H9 (cell line): ENCODE measurements at regions not wholly inside any gene's neighbourhood (a gene's known extent, or its start where the extent isn't known, plus 50 kb on each side); places are given as distances from the start of the nearest gene placed in this dataset.

Experiments used
- DNase-seq: peaks from one replicate; pipeline ENCODE4 v3.0.0-alpha.2; 2017
- H2AFZ ChIP-seq: one replicate; pipeline ENCODE4 v1.6.1; 2013; ENCODE audit warnings: mild to moderate bottlenecking, low read length, control low read depth, moderate library complexity
- H2AK5ac ChIP-seq: 2 replicates; pipeline ENCODE4 v1.6.1; 2013; ENCODE audit warnings: low read length, control low read depth, mixed read lengths; ENCODE audit not compliant: insufficient read length
- H2BK120ac ChIP-seq: one replicate; pipeline ENCODE4 v1.6.1; 2013; ENCODE audit warnings: low read depth, mild to moderate bottlenecking, low read length, control low read depth, inconsistent platforms; ENCODE audit not compliant: poor library complexity, severe bottlenecking
- H2BK12ac ChIP-seq: 2 replicates; pipeline ENCODE4 v1.6.1; 2013; ENCODE audit warnings: low read length, control low read depth, mixed read lengths, low read depth; ENCODE audit not compliant: insufficient read length
- H2BK15ac ChIP-seq: 2 replicates; pipeline ENCODE4 v1.6.1; 2013; ENCODE audit warnings: low read depth, low read length, control low read depth
- H2BK20ac ChIP-seq: one replicate; pipeline ENCODE4 v1.6.1; 2013; ENCODE audit warnings: low read depth, mild to moderate bottlenecking, low read length, control low read depth, inconsistent platforms; ENCODE audit not compliant: poor library complexity, severe bottlenecking
- H2BK5ac ChIP-seq: 2 replicates; pipeline ENCODE4 v1.6.1; 2013; ENCODE audit warnings: low read length, control low read depth, mixed read lengths; ENCODE audit not compliant: insufficient read length
- H3K14ac ChIP-seq: 2 replicates; pipeline ENCODE4 v1.6.1; 2013; ENCODE audit warnings: low read length, control low read depth; ENCODE audit not compliant: insufficient read depth
- H3K18ac ChIP-seq: 2 replicates; pipeline ENCODE4 v1.6.1; 2013; ENCODE audit warnings: low read depth, mild to moderate bottlenecking, mixed read lengths, low read length, control low read depth; ENCODE audit not compliant: insufficient read length
- H3K23ac ChIP-seq: 2 replicates; pipeline ENCODE4 v1.6.1; 2013; ENCODE audit warnings: low read length, control low read depth, mixed read lengths, low read depth; ENCODE audit not compliant: insufficient read length
- H3K23me2 ChIP-seq: 2 replicates; pipeline ENCODE4 v1.6.1; 2013; ENCODE audit warnings: low read depth, mild to moderate bottlenecking, mixed read lengths, low read length, control low read depth; ENCODE audit not compliant: insufficient read length, poor library complexity, severe bottlenecking
- H3K27ac ChIP-seq: 2 replicates; pipeline ENCODE4 v1.5.1; 2013; ENCODE audit warnings: low read length, control low read depth, mixed read lengths, low read depth; ENCODE audit not compliant: insufficient read length
- H3K27me3 ChIP-seq: 2 replicates; pipeline ENCODE4 v1.6.1; 2013; ENCODE audit warnings: low read length, control low read depth, inconsistent platforms; ENCODE audit not compliant: insufficient read depth
- H3K4ac ChIP-seq: 2 replicates; pipeline ENCODE4 v1.6.1; 2013; ENCODE audit warnings: low read depth, mild to moderate bottlenecking, control low read depth, inconsistent platforms, low read length, moderate library complexity
- H3K4me1 ChIP-seq: 2 replicates; pipeline ENCODE4 v1.6.1; 2013; ENCODE audit warnings: low read length, control low read depth, inconsistent platforms; ENCODE audit not compliant: insufficient read depth
- H3K4me2 ChIP-seq: 2 replicates; pipeline ENCODE4 v1.6.1; 2013; ENCODE audit warnings: low read length, control low read depth, mixed read lengths; ENCODE audit not compliant: insufficient read length, insufficient read depth
- H3K56ac ChIP-seq: 2 replicates; pipeline ENCODE4 v1.6.1; 2013; ENCODE audit warnings: low read depth, mild to moderate bottlenecking, mixed read lengths, low read length, control low read depth; ENCODE audit not compliant: insufficient read length
- H3K79me1 ChIP-seq: 2 replicates; pipeline ENCODE4 v1.6.1; 2013; ENCODE audit warnings: low read depth, mild to moderate bottlenecking, moderate library complexity, low read length, control low read depth, inconsistent platforms; ENCODE audit not compliant: insufficient read depth, poor library complexity, severe bottlenecking
- H3K79me2 ChIP-seq: 2 replicates; pipeline ENCODE4 v1.6.1; 2013; ENCODE audit warnings: low read length, control low read depth, inconsistent platforms; ENCODE audit not compliant: insufficient read depth
- H3K9ac ChIP-seq: 2 replicates; pipeline ENCODE4 v1.6.1; 2013; ENCODE audit warnings: low read length, control low read depth, mixed read lengths; ENCODE audit not compliant: insufficient read length; ENCODE audit errors: extremely low read depth
- H3K9me3 ChIP-seq: one replicate; pipeline ENCODE4 v1.6.1; 2013; ENCODE audit warnings: low read depth, low read length, inconsistent platforms; ENCODE audit not compliant: control insufficient read depth
- H3T11ph ChIP-seq: one replicate; pipeline ENCODE4 v1.6.1; 2013; ENCODE audit warnings: mild to moderate bottlenecking, low read length, control low read depth, inconsistent platforms
- H4K20me1 ChIP-seq: one replicate; pipeline ENCODE4 v1.6.1; 2013; ENCODE audit not compliant: control insufficient read depth, insufficient read length, insufficient read depth
- H4K5ac ChIP-seq: 2 replicates; pipeline ENCODE4 v1.6.1; 2013; ENCODE audit warnings: low read depth, mild to moderate bottlenecking, mixed read lengths, low read length, control low read depth; ENCODE audit not compliant: insufficient read length
- H4K8ac ChIP-seq: replicated peaks from 2 replicates; pipeline ENCODE4 v1.6.1; 2013; ENCODE audit warnings: low read length, control low read depth, mixed read lengths, low read depth; ENCODE audit not compliant: insufficient read length
- H4K91ac ChIP-seq: 2 replicates; pipeline ENCODE4 v1.6.1; 2013; ENCODE audit warnings: low read depth, mild to moderate bottlenecking, moderate library complexity, mixed read lengths, low read length, control low read depth; ENCODE audit not compliant: insufficient read length
- H3K27ac Mint-ChIP-seq, 3 experiments: 2 replicates in 2 of 3; 3 replicates in 1 of 3; pipeline ENCODE4 v1.8.0; 2020 to 2021; ENCODE audit warnings: mixed read lengths in 3 of 3, mild to moderate bottlenecking in 1 of 3, moderate library complexity in 1 of 3
- H3K27me3 Mint-ChIP-seq: 2 replicates; pipeline ENCODE4 v1.8.0; 2021; ENCODE audit warnings: low read depth, mild to moderate bottlenecking, moderate library complexity, mixed read lengths
- H3K36me3 Mint-ChIP-seq, 3 experiments: 2 replicates in 2 of 3; 3 replicates in 1 of 3; pipeline ENCODE4 v1.8.0; 2020 to 2021; ENCODE audit warnings: low read depth in 3 of 3, mixed read lengths in 3 of 3; ENCODE audit not compliant: insufficient read depth in 1 of 3
- H3K4me1 Mint-ChIP-seq, 2 experiments: 2 replicates each; pipeline ENCODE4 v1.8.0; 2020; ENCODE audit warnings: mixed read lengths in 2 of 2
- H3K4me3 Mint-ChIP-seq, 2 experiments: 2 replicates in 1 of 2; 3 replicates in 1 of 2; pipeline ENCODE4 v1.8.0; 2020 to 2021; ENCODE audit warnings: mild to moderate bottlenecking in 2 of 2, mixed read lengths in 2 of 2, moderate library complexity in 1 of 2
- H3K9me3 Mint-ChIP-seq, 2 experiments: 2 replicates in 1 of 2; 3 replicates in 1 of 2; pipeline ENCODE4 v1.8.0; 2020; ENCODE audit warnings: mild to moderate bottlenecking in 2 of 2, mixed read lengths in 2 of 2, moderate library complexity in 1 of 2
- WGBS: extraction: QIAGEN DNeasy Blood & Tissue Kit; methylation state at CpG from one replicate; pipeline ENCODE4 v1.1.7; 2013; ENCODE audit warnings: missing lambda C conversion rate, low lambda C conversion rate, mixed read lengths; ENCODE audit not compliant: insufficient read length; ENCODE audit errors: extremely low coverage; 5-methylcytosine and 5-hydroxymethylcytosine counted together
- TF ChIP-seq, protein P1 (sequence below): fragments of 200-600 bp; sonication (generic); conservative IDR thresholded peaks from 3 replicates; pipeline ENCODE4 v1.8.0; 2021; ENCODE audit warnings: antibody characterized with exemption, mild to moderate bottlenecking

- Histone ChIP-seq H2AFZ (no peak overlapping the region), H3K4me2 (no peak overlapping the region), H3K4me1 (no peaks in the 10 kb centered on the region), H3K9ac (no peak overlapping the region), H3K23ac (no peak overlapping the region), H3K27ac (no peak overlapping the region), H2AK5ac (no peak overlapping the region), H4K5ac (no peak overlapping the region), H3K9me3 (no peaks in the 10 kb centered on the region), H3K23me2 (no peaks in the 10 kb centered on the region), H2BK120ac (no peak overlapping the region), H3K27me3 (no peaks in the 10 kb centered on the region), H3T11ph (no peak overlapping the region), H2BK5ac (no peak overlapping the region), H2BK12ac (no peak overlapping the region), H3K4ac (no peak overlapping the region), H2BK20ac (no peak overlapping the region), H4K91ac (no peak overlapping the region), H3K79me2 (no peaks in the 10 kb centered on the region), H3K14ac (no peak overlapping the region), H3K18ac (no peak overlapping the region), H4K8ac (no peak overlapping the region), H4K20me1 (no peaks in the 10 kb centered on the region), H2BK15ac (no peak overlapping the region), H3K56ac (no peak overlapping the region), H3K79me1 (no peaks in the 10 kb centered on the region)
- Mint-ChIP-seq H3K4me3 (no peak overlapping the region), H3K9me3 (no peaks in the 10 kb centered on the region), H3K27me3 (peaks cover 28% of the 10 kb centered on the region), H3K36me3 (no peaks in the 10 kb centered on the region), H3K4me1 (peaks cover 0 to 2% of the 10 kb centered on the region in 2 experiments; a peak in 1 of 4 replicates), H3K27ac (no peak overlapping the region)
- no peak for DNase-seq
- TF ChIP-seq, protein P1, sequence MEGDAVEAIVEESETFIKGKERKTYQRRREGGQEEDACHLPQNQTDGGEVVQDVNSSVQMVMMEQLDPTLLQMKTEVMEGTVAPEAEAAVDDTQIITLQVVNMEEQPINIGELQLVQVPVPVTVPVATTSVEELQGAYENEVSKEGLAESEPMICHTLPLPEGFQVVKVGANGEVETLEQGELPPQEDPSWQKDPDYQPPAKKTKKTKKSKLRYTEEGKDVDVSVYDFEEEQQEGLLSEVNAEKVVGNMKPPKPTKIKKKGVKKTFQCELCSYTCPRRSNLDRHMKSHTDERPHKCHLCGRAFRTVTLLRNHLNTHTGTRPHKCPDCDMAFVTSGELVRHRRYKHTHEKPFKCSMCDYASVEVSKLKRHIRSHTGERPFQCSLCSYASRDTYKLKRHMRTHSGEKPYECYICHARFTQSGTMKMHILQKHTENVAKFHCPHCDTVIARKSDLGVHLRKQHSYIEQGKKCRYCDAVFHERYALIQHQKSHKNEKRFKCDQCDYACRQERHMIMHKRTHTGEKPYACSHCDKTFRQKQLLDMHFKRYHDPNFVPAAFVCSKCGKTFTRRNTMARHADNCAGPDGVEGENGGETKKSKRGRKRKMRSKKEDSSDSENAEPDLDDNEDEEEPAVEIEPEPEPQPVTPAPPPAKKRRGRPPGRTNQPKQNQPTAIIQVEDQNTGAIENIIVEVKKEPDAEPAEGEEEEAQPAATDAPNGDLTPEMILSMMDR, result no peak
- no CpG with 5 or more reads among the region's 4 CpGs for WGBS
Measured at GRCh38 chr6:967701-968100, 274.8 kb upstream of the EXOC2 start.
